ENCODE measurements at regions not wholly inside any gene's neighbourhood (a gene's known extent, or its start where the extent isn't known, plus 50 kb on each side); places are given as distances from the start of the nearest gene placed in this dataset.
"Not testable (repeated sequence)": the region's sequence is repeated elsewhere in the genome, so short reads cannot be mapped to it uniquely, and the experiment has no call there.

DNA sequence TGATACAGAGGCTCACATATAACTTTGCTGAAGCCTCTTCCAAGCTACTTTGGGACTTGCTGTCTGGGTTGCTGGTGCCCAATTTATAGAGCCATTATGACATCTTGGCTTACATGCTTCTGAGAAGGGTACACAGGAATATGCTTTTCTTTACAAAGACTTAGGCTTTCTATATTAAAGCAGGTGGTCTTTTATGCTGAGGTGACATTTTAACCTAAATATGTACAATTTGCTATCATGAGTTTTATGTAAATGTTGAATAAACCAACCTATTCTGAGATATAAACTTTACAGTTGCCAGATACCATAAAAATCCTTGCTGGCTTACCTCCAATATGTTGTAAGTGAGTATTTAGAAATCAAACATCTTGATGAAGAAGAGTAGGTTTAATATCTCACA lies 509.2 kb upstream of the CHD1 start:
- Histone ChIP-seq H3K36me3 (no peaks in the 10 kb centered on the region), H3K27me3 (no peaks in the 10 kb centered on the region), H3K9me3 (no peaks in the 10 kb centered on the region), H3K4me3 (no peak overlapping the region), H3K9ac (ENCODE audit: low read depth in 2 of 2, low read length in 2 of 2) (no peak overlapping the region), H3K4me1 (no peaks in the 10 kb centered on the region), H3K27ac (no peak overlapping the region)
- DNase-seq, result no peak
- TF ChIP-seq, protein P1, sequence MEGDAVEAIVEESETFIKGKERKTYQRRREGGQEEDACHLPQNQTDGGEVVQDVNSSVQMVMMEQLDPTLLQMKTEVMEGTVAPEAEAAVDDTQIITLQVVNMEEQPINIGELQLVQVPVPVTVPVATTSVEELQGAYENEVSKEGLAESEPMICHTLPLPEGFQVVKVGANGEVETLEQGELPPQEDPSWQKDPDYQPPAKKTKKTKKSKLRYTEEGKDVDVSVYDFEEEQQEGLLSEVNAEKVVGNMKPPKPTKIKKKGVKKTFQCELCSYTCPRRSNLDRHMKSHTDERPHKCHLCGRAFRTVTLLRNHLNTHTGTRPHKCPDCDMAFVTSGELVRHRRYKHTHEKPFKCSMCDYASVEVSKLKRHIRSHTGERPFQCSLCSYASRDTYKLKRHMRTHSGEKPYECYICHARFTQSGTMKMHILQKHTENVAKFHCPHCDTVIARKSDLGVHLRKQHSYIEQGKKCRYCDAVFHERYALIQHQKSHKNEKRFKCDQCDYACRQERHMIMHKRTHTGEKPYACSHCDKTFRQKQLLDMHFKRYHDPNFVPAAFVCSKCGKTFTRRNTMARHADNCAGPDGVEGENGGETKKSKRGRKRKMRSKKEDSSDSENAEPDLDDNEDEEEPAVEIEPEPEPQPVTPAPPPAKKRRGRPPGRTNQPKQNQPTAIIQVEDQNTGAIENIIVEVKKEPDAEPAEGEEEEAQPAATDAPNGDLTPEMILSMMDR (IDR thresholded peaks at IDR 0.05), result no peak
- intact Hi-C loops (cut with DNase I), result no loop called here

DNA sequence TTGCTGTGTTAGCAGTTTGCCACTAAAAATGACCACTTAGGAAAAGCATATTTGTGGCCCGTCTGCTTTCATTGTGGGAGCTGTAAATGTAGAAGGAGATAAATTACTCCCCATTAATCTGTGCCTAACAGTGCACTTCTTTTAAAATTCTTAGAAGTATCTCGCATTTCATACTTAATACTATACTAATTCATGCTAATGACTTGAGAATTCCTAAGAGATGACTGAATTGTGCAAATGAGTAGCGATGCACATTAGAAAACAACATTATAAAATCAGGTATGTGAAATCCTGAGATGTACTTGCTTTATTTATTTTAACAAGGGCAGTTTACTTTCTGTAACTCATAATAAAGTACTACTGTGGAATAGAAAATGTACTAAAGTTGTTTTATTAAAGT lies 494.6 kb upstream of the CHD1 start:
- intact Hi-C loops (cut with DNase I); H3K27me3 ChIP-seq; H3K27ac ChIP-seq; H3K4me1 ChIP-seq; H3K4me3 ChIP-seq; H3K36me3 ChIP-seq; DNase-seq; H3K9me3 ChIP-seq; H3K9ac ChIP-seq (ENCODE audit: low read depth in 2 of 2, low read length in 2 of 2): not testable (repeated sequence)

DNA sequence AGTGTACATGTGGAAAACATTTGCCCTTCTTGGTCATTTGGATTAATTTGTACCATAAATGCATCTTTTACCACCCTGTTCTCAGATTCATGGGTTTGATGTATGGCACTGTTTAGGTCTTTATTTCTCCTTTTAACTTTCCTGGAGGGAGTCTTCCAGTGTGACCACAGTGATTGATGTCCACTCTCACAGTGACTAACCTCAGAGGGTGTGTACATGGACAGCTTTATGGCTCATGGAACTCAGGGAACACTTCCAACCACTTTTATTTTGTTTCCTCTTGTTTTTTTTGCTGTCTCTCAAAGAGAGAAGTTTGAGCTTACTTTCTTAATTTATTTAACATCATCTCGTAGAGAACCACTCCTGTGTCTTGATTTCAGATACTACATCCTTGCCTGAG lies 489.8 kb upstream of the CHD1 start:
- H3K4me1 ChIP-seq; H3K27me3 ChIP-seq; intact Hi-C loops (cut with DNase I); DNase-seq; H3K4me3 ChIP-seq; H3K27ac ChIP-seq; H3K9me3 ChIP-seq; H3K36me3 ChIP-seq; H3K9ac ChIP-seq (ENCODE audit: low read depth in 2 of 2, low read length in 2 of 2): not testable (repeated sequence)

DNA sequence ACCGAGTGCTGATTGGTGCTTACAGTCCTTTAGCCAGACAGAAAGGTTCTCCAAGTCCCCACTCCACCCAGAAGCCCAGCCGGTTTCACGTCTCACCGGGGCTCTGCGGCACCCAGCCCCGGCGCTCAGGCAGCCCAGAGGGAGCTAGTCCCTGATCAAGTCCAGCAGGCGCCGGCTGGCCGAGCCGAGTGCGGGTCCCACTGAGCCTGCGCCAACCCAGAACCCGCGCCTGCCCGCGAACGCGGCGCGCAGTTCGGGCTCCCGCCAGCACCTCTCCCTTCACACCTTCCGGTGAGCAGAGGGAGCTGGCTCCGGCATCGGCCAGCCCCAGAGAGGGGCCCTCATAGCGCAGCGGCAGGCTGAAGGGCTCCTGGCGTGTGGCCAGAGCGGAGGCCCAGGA lies 481.6 kb upstream of the CHD1 start:
- intact Hi-C loops (cut with DNase I); H3K36me3 ChIP-seq; DNase-seq; H3K9me3 ChIP-seq; H3K27ac ChIP-seq; H3K4me3 ChIP-seq; H3K27me3 ChIP-seq; H3K9ac ChIP-seq (ENCODE audit: low read depth in 2 of 2, low read length in 2 of 2); H3K4me1 ChIP-seq: not testable (repeated sequence)

DNA sequence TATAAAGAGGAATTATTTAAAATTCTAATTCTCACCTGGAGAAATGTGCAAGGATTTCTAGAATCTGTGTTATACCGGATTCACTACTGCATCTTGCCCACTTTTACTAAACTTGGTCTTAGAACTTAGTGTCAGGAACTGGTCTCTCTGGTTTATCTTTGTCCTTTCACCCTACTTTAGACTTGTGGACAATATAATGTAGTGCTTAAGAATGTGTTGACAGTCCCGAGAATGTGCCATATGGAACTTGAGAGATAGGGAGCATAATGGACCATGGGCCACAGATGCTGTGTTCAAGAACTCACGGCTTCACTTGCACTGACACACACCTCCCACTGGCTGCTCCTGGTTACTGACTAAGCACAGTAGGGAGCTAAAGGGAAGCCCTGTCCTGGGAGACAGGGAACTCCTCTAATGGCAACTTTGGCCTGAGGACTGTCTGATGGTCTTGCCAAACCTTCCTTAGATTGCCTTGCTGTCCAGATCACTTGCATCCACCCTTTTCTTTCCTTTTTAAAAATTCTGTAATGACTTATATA lies 476.0 kb upstream of the CHD1 start:
- H3K27me3 ChIP-seq; H3K9ac ChIP-seq (ENCODE audit: low read depth in 2 of 2, low read length in 2 of 2); H3K9me3 ChIP-seq; H3K4me3 ChIP-seq; intact Hi-C loops (cut with DNase I); H3K4me1 ChIP-seq; H3K27ac ChIP-seq; DNase-seq; H3K36me3 ChIP-seq: not testable (repeated sequence)

DNA sequence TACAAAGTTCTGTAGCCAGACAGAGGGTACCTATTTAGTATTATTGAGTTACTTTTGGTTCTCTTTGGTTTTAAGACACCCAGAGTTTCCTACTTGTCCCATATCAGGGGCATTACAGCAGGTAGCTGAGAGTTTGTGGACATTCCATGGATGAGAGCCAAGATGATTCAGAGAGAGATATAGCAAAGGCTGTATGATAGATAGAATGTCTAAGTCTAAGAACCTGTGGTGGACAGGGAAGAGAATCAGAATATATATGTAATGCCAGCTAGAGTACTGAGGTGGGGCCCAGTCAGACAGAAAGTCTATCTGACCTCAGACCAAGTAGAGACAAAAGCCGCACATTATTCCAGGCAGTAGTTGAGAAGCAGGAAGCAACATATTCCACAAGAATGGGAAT lies 471.8 kb upstream of the CHD1 start:
- DNase-seq; H3K27me3 ChIP-seq; H3K4me1 ChIP-seq; H3K27ac ChIP-seq; H3K9ac ChIP-seq (ENCODE audit: low read depth in 2 of 2, low read length in 2 of 2); intact Hi-C loops (cut with DNase I); H3K36me3 ChIP-seq; H3K9me3 ChIP-seq; H3K4me3 ChIP-seq: not testable (repeated sequence)

DNA sequence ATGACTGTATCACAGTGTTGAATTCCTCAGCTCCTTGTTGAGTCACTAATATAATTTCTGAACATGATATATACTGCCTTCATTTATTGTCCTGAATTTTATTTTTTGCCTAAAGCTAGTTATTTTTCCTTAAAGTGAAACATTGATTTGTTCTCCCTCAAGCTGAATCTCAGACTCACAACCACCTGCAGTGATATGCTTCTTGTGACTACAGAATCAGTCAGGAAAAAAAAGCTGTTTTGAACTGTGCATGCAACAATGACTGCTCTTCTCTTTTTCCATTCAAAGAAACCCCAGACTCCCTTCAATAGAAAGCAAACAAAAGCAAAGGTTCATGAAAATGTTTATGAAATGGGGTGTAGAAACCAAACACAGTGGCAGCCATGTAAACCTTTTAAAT lies 470.2 kb upstream of the CHD1 start:
- no peak overlapping the region for H3K4me3 ChIP-seq
- intact Hi-C loops (cut with DNase I), result no loop called here
- H3K4me1 ChIP-seq, result no peaks in the 10 kb centered on the region
- TF ChIP-seq, protein P1 (IDR thresholded peaks at IDR 0.05), result no peak
- H3K27ac ChIP-seq, result no peak overlapping the region
- H3K9ac ChIP-seq (ENCODE audit: low read depth in 2 of 2, low read length in 2 of 2), result no peak overlapping the region
- no peaks in the 10 kb centered on the region for H3K36me3 ChIP-seq
- no peak for DNase-seq
- H3K27me3 ChIP-seq, result no peaks in the 10 kb centered on the region
- H3K9me3 ChIP-seq, result no peaks in the 10 kb centered on the region

DNA sequence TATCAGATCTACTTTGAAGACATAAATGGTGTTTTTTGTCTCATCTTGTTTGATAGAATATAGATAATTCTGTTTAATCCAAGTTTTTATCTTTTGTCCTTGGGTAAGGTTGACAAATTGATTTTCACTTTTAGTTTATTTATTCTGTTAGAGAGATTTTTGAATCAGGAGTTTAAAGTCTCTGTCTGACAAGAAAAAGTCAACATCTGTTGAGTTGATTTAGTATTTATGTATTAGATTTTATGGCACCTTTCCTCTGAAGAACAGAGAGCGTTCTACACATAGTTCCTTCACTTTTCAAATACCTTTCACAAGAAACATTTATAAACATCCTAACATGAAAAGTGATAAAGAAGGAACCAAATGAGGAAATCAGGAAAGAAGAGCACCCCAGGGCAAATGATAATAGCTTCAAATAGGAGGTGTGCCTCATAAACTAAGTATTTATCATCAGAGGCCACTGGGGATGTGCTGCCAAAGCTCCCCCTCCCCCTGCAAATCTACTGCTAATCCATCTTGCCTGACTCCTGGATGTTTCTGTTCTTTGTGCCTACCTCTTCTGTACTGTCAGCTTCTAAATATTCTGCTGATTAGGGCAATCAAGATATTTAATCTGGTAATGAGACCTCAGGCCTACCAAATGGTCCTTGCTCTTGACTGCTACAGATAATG lies 457.7 kb upstream of the CHD1 start:
- H3K9me3 ChIP-seq, result no peaks in the 10 kb centered on the region
- no peak overlapping the region for H3K9ac ChIP-seq (ENCODE audit: low read depth in 2 of 2, low read length in 2 of 2)
- DNase-seq, result no peak
- no peak overlapping the region for H3K27ac ChIP-seq
- no peaks in the 10 kb centered on the region for H3K4me1 ChIP-seq
- H3K36me3 ChIP-seq, result no peaks in the 10 kb centered on the region
- no peak overlapping the region for H3K4me3 ChIP-seq
- TF ChIP-seq, protein P1 (IDR thresholded peaks at IDR 0.05), result no peak
- intact Hi-C loops (cut with DNase I), result no loop called here
- H3K27me3 ChIP-seq, result no peaks in the 10 kb centered on the region
